Fibroblast of villous mesenchyme (primary cell): ENCODE measurements at regions not wholly inside any gene's neighbourhood (a gene's known extent, or its start where the extent isn't known, plus 50 kb on each side); places are given as distances from the start of the nearest gene placed in this dataset.

ENCODE experiments used
- DNase-seq: peaks from one replicate; pipeline ENCODE4 v3.0.0-alpha.2; 2010; ENCODE audit warnings: low read depth
- H3K4me3 ChIP-seq: 2 replicates; pipeline ENCODE4 v1.5.1; 2011; ENCODE audit warnings: low read depth, mild to moderate bottlenecking, low read length
- CTCF ChIP-seq: IDR thresholded peaks from 2 replicates; pipeline ENCODE4 v1.5.1; 2012; ENCODE audit warnings: low read depth, mild to moderate bottlenecking, low read length; ENCODE audit not compliant: insufficient read depth

- TF ChIP-seq CTCF: no peak
- DNase-seq: peak; percentile 21
- H3K4me3 ChIP-seq: no peak overlapping the region
These were observed 70.0 kb upstream of the PTGS2 start for GRCh38 chr1:186750257-186750656.

DNA sequence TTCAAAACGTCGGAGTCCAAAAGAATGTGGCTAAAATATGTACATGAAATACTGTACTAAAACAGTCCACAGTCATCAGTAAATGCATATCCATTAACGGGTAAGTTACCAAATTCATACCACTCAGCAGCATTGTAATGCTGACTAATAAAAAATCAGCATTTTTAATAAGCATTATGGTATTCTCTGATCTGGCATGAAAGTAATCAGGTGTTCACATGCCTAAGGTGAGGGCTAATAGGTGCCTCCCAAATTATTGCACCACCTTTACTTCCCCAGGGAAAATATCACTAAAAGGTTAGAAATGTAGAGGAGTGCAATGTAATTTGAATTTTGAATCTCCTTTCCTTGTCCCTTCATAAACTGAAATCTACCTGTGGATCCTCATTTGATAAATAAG is 69.6 kb upstream of the PTGS2 start:
- no peak for DNase-seq
- TF ChIP-seq CTCF: no peak
- H3K4me3 ChIP-seq: no peak overlapping the region

GRCh38 chr1:186747661-186748060 is 67.4 kb upstream of the PTGS2 start:
- no peak overlapping the region for H3K4me3 ChIP-seq
- no peak for DNase-seq
- no peak for TF ChIP-seq CTCF

DNA sequence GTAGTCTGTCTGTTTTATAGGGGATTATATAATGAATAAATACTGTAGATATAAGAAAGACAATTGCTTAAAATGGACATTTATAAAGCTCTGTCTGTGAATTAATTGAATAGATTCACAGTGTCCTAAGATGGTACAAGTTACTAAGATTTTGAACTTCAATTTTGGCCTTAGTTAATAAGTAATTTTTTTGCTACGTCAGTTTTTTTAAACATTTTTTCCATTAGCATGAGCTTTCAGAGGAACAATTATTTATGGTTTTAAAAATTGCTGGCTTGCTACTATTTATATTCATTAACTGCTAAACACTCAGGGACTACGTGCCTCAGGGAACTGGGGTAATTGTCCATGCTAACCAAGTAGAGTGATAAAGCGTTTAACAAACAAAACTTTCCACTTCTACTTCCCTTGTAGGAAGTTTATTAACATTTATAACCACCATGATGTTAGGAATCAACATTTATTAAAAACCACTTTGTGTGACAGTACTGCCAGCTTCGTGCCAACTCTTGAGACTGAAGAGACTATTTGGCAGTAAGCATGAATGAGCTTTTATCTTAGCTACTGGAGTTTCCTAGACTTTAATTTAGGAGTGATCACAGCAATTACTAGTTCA is 65.4 kb upstream of the PTGS2 start:
- no peak overlapping the region for H3K4me3 ChIP-seq
- TF ChIP-seq CTCF: no peak
- no peak for DNase-seq

DNA sequence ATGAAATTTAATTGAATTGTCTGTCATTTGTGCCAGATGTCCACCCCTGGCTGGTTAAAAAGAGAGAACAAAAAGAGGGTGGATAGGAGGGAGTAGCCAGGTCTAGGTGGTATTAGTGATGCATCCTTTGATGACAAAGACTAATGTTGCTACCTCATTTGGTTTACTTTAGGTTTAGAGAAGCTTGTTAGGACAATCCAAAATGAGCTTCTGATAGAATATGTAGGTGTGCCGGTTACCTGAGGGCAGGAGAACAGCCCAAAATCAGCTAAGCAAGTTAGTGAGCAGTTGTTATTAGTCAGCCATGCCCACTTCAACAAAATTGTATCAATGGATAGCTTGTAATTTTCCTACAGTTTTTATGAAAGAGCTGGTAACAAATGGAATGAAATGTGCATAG is 61.4 kb upstream of the PTGS2 start:
- H3K4me3 ChIP-seq: no peak overlapping the region
- TF ChIP-seq CTCF: no peak

GRCh38 chr1:186740324-186740723 is 60.1 kb upstream of the PTGS2 start:
- no peak for DNase-seq
- no peak for TF ChIP-seq CTCF
- H3K4me3 ChIP-seq: no peak overlapping the region

More for the DNA sequence above, 61.4 kb upstream of the PTGS2 start:
- no peak for DNase-seq

GRCh38 chr1:186739515-186739914 is 59.3 kb upstream of the PTGS2 start:
- H3K4me3 ChIP-seq: no peak overlapping the region
- TF ChIP-seq CTCF: no peak
- no peak for DNase-seq
